Smooth muscle cell (in vitro differentiated cells): ENCODE measurements at regions not wholly inside any gene's neighbourhood (a gene's known extent, or its start where the extent isn't known, plus 50 kb on each side); places are given as distances from the start of the nearest gene placed in this dataset.

Source experiments
- DNase-seq: peaks from one replicate; lab custom pipeline; 2025; ENCODE audit not compliant: unreplicated experiment; lab: John Stamatoyannopoulos, UW
- H2AFZ ChIP-seq: fragments of 200-600 bp; sonication (generic); 2 replicates; pipeline ENCODE4 v1.6.0; 2016; ENCODE audit warnings: antibody characterized with exemption, low read depth, mild to moderate bottlenecking
- H3F3A ChIP-seq: fragments of 200-600 bp; sonication (generic); 2 replicates; pipeline ENCODE4 v1.6.0; 2017; ENCODE audit warnings: antibody characterized with exemption, low read depth
- H3K27ac ChIP-seq: fragments of 200-600 bp; sonication (generic); 2 replicates; pipeline ENCODE4 v1.5.1; 2016; ENCODE audit warnings: low read depth, mild to moderate bottlenecking
- H3K27me3 ChIP-seq: fragments of 200-600 bp; sonication (generic); 2 replicates; pipeline ENCODE4 v1.6.1; 2016; ENCODE audit warnings: low read depth, mild to moderate bottlenecking
- H3K36me3 ChIP-seq: fragments of 200-600 bp; sonication (generic); 2 replicates; pipeline ENCODE4 v1.5.1; 2016; ENCODE audit warnings: low read depth
- H3K4me1 ChIP-seq: fragments of 200-600 bp; sonication (generic); 2 replicates; pipeline ENCODE4 v1.5.1; 2016; ENCODE audit warnings: low read depth
- H3K4me2 ChIP-seq: fragments of 200-600 bp; sonication (generic); 2 replicates; pipeline ENCODE4 v1.6.0; 2016; ENCODE audit warnings: mild to moderate bottlenecking
- H3K4me3 ChIP-seq: fragments of 200-600 bp; sonication (generic); 2 replicates; pipeline ENCODE4 v1.5.1; 2016; ENCODE audit warnings: mild to moderate bottlenecking
- H3K79me2 ChIP-seq: fragments of 200-600 bp; sonication (generic); 2 replicates; pipeline ENCODE4 v1.6.0; 2016; ENCODE audit warnings: low read depth, mild to moderate bottlenecking
- H3K9ac ChIP-seq: fragments of 200-600 bp; sonication (generic); 2 replicates; pipeline ENCODE4 v1.6.0; 2016; ENCODE audit warnings: low read depth
- H3K9me3 ChIP-seq: fragments of 200-600 bp; sonication (generic); replicated peaks from 2 replicates; pipeline ENCODE4 v1.5.1; 2016; ENCODE audit warnings: low read depth
- H4K20me1 ChIP-seq: fragments of 200-600 bp; sonication (generic); 2 replicates; pipeline ENCODE4 v1.6.0; 2016; ENCODE audit warnings: low read depth
- WGBS: methylation state at CpG from one replicate; pipeline ENCODE4 v1.1.7; 2016; ENCODE audit warnings: low lambda C conversion rate; 5-methylcytosine and 5-hydroxymethylcytosine counted together
- TF ChIP-seq, protein P1 (sequence below): fragments of 200-600 bp; sonication (generic); IDR thresholded peaks from 2 replicates; pipeline ENCODE4 v1.5.1; 2017; ENCODE audit warnings: borderline replicate concordance, mild to moderate bottlenecking, antibody characterized with exemption; ENCODE audit not compliant: insufficient read depth, poor library complexity, severe bottlenecking

DNA sequence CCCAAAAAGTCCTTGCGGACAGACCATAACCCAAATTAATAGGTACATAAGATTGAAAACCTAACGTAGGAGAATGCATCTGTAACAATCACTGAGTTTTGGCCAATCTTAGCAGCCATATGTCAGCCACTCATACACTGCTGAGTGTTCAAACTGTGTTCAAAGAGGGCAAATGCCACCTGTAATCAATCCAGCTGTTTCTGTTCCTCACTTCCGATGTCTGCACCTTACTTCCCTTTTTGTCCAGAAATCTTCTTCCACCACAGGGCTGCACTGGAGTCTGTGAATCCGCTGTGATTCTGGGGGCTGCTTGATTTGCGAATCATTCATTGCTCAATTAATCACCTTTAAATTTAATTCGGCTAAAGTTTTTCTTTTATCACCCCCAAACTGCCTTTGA lies 263.9 kb downstream of the ICE1 start:
- WGBS = 95% methylated on average over 6 of the region's 6 CpGs
- no peaks in the 10 kb centered on the region for H3K36me3 ChIP-seq
- H3K4me3 ChIP-seq = no peak overlapping the region
- no peak overlapping the region for H2AFZ ChIP-seq
- DNase-seq = no peak
- H4K20me1 ChIP-seq = no peaks in the 10 kb centered on the region
- no peak overlapping the region for H3K27ac ChIP-seq
- no peaks in the 10 kb centered on the region for H3K4me1 ChIP-seq
- H3F3A ChIP-seq = no peaks in the 10 kb centered on the region
- no peaks in the 10 kb centered on the region for H3K79me2 ChIP-seq
- no peak overlapping the region for H3K4me2 ChIP-seq
- H3K9me3 ChIP-seq = no peaks in the 10 kb centered on the region
- no peaks in the 10 kb centered on the region for H3K27me3 ChIP-seq
- TF ChIP-seq, protein P1, sequence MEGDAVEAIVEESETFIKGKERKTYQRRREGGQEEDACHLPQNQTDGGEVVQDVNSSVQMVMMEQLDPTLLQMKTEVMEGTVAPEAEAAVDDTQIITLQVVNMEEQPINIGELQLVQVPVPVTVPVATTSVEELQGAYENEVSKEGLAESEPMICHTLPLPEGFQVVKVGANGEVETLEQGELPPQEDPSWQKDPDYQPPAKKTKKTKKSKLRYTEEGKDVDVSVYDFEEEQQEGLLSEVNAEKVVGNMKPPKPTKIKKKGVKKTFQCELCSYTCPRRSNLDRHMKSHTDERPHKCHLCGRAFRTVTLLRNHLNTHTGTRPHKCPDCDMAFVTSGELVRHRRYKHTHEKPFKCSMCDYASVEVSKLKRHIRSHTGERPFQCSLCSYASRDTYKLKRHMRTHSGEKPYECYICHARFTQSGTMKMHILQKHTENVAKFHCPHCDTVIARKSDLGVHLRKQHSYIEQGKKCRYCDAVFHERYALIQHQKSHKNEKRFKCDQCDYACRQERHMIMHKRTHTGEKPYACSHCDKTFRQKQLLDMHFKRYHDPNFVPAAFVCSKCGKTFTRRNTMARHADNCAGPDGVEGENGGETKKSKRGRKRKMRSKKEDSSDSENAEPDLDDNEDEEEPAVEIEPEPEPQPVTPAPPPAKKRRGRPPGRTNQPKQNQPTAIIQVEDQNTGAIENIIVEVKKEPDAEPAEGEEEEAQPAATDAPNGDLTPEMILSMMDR = no peak
- H3K9ac ChIP-seq = no peak overlapping the region

DNA sequence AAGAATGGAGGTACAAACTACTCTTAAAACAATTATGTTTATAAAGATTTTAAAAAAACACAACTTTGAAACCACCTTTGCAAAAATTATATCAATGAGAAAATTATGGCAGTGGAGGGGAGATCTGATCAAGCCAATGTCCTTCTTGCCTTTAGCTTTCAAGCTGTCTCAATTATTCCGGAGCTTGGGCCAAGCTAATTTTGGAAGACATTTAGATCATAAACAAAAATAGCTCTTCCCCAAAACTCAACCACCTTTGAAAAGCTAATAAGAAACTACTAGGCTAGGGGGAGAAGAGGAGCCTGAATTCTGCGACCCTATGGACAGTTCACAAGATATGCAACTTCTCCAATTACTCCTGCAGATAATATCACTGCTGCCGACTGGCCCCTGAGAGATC lies 263.3 kb downstream of the ICE1 start:
- H3K4me1 ChIP-seq = no peaks in the 10 kb centered on the region
- H2AFZ ChIP-seq = no peak overlapping the region
- WGBS = 97% methylated on average over 3 of the region's 3 CpGs
- TF ChIP-seq, protein P1 = no peak
- no peaks in the 10 kb centered on the region for H3K36me3 ChIP-seq
- no peak overlapping the region for H3K27ac ChIP-seq
- H3K4me2 ChIP-seq = no peak overlapping the region
- H4K20me1 ChIP-seq = no peaks in the 10 kb centered on the region
- DNase-seq = no peak
- no peaks in the 10 kb centered on the region for H3K79me2 ChIP-seq
- H3K9ac ChIP-seq = no peak overlapping the region
- no peaks in the 10 kb centered on the region for H3F3A ChIP-seq
- H3K9me3 ChIP-seq = no peaks in the 10 kb centered on the region
- H3K4me3 ChIP-seq = no peak overlapping the region
- no peaks in the 10 kb centered on the region for H3K27me3 ChIP-seq

DNA sequence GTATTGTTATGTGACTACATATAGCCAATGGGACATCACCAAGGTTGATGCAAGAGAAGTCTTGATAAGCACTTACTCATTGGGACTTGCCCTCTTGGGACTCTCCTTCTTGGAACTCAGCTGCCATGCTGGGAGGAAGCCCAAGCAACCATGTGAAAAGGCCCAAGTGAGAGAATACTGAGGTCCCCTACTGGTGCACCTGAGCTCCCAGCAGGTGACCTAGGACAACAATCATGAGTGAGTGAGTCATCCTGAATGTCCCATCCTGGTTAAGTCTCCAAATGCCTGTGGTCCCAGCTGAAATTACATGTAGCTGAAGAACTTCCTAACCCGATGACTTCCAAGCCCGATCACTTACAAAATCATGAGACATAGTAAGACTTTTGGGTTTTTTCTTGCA lies 260.7 kb downstream of the ICE1 start:
- no peaks in the 10 kb centered on the region for H3K4me1 ChIP-seq
- WGBS = 98% methylated on average over 2 of the region's 2 CpGs
- H2AFZ ChIP-seq = no peak overlapping the region
- no peak overlapping the region for H3K4me2 ChIP-seq
- H3K36me3 ChIP-seq = no peaks in the 10 kb centered on the region
- H3K4me3 ChIP-seq = no peak overlapping the region
- H3K9me3 ChIP-seq = no peaks in the 10 kb centered on the region
- no peaks in the 10 kb centered on the region for H3K79me2 ChIP-seq
- no peak for DNase-seq
- H3K27me3 ChIP-seq = no peaks in the 10 kb centered on the region
- no peaks in the 10 kb centered on the region for H3F3A ChIP-seq
- H4K20me1 ChIP-seq = no peaks in the 10 kb centered on the region
- TF ChIP-seq, protein P1 = no peak
- H3K9ac ChIP-seq = no peak overlapping the region
- H3K27ac ChIP-seq = no peak overlapping the region

DNA sequence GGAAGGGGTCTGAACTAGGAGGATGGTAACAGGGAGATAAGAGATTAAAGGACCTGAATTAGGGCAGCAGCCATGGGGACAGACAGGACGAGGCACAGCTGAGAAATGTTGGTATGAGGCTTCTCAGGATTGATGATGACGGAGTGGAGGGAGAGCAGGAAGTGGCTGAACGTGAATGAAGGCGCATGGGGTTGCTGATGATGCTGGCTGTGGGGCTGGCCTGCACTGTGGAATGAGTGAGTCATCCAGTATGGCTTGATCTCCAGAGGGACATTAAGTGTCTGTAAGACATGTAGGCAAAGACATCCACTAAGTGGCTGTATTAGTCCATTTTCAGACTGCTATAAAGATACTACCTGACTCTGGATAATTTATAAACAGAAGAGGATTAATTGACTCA lies 256.4 kb downstream of the ICE1 start:
- no peaks in the 10 kb centered on the region for H3K4me1 ChIP-seq
- H3K9me3 ChIP-seq = no peaks in the 10 kb centered on the region
- no peak overlapping the region for H3K4me3 ChIP-seq
- no peaks in the 10 kb centered on the region for H3K79me2 ChIP-seq
- no peaks in the 10 kb centered on the region for H3K27me3 ChIP-seq
- H2AFZ ChIP-seq = no peak overlapping the region
- no peak for DNase-seq
- WGBS = 15% methylated on average over 4 of the region's 4 CpGs
- H4K20me1 ChIP-seq = no peaks in the 10 kb centered on the region
- no peak overlapping the region for H3K4me2 ChIP-seq
- no peak overlapping the region for H3K9ac ChIP-seq
- H3K36me3 ChIP-seq = no peaks in the 10 kb centered on the region
- H3K27ac ChIP-seq = peak overlapping the region; percentile 63
- TF ChIP-seq, protein P1 = no peak
- H3F3A ChIP-seq = no peaks in the 10 kb centered on the region
